Neural cell (in vitro differentiated cells): ENCODE measurements at regions not wholly inside any gene's neighbourhood (a gene's known extent, or its start where the extent isn't known, plus 50 kb on each side); places are given as distances from the start of the nearest gene placed in this dataset.

Source experiments
- H2AFZ ChIP-seq: fragments of 200-600, 300-800 bp; sonication (generic), shearing (Covaris generic); 2 replicates; pipeline ENCODE4 v1.6.0; 2014; ENCODE audit warnings: low read depth, mild to moderate bottlenecking, antibody characterized with exemption, low read length, moderate library complexity
- H3F3A ChIP-seq: fragments of 200-600 bp; shearing (Covaris generic); 2 replicates; pipeline ENCODE4 v1.6.1; 2016; ENCODE audit warnings: mild to moderate bottlenecking, moderate library complexity, mixed read lengths, antibody characterized with exemption, low read length; ENCODE audit not compliant: insufficient read depth, poor library complexity, severe bottlenecking
- H3K27ac ChIP-seq: fragments of 200-600, 300-800 bp; sonication (generic), shearing (Covaris generic); 2 replicates; pipeline ENCODE4 v1.5.1; 2014; ENCODE audit warnings: mild to moderate bottlenecking, low read length, moderate library complexity
- H3K27me3 ChIP-seq: fragments of 300-800, 200-600 bp; sonication (generic), shearing (Covaris generic); 2 replicates; pipeline ENCODE4 v1.6.0; 2014; ENCODE audit warnings: mild to moderate bottlenecking, low read depth, low read length, moderate library complexity; ENCODE audit not compliant: insufficient read depth
- H3K36me3 ChIP-seq: fragments of 300-800, 200-600 bp; sonication (generic), shearing (Covaris generic); 2 replicates; pipeline ENCODE4 v1.5.1; 2014; ENCODE audit warnings: mild to moderate bottlenecking, antibody characterized with exemption, low read length, moderate library complexity; ENCODE audit not compliant: insufficient read depth
- H3K4me2 ChIP-seq: fragments of 300-800, 200-600 bp; sonication (generic), shearing (Covaris generic); 2 replicates; pipeline ENCODE4 v1.6.0; 2014; ENCODE audit warnings: mild to moderate bottlenecking, low read length
- H3K4me3 ChIP-seq: fragments of 300-800, 200-600 bp; sonication (generic), shearing (Covaris generic); 2 replicates; pipeline ENCODE4 v1.5.1; 2014; ENCODE audit warnings: mild to moderate bottlenecking, low read length, moderate library complexity
- H3K79me2 ChIP-seq: fragments of 200-600 bp; shearing (Covaris generic); replicated peaks from 2 replicates; pipeline ENCODE4 v1.6.0; 2014; ENCODE audit warnings: mild to moderate bottlenecking, low read length, moderate library complexity; ENCODE audit not compliant: insufficient read depth
- H3K9ac ChIP-seq: fragments of 300-800, 200-600 bp; sonication (generic), shearing (Covaris generic); 2 replicates; pipeline ENCODE4 v1.6.1; 2016; ENCODE audit warnings: mild to moderate bottlenecking, low read length, mixed read lengths
- H3K9me2 ChIP-seq: fragments of 200-600 bp; shearing (Covaris generic); 2 replicates; pipeline ENCODE4 v1.6.1; 2016; ENCODE audit warnings: mild to moderate bottlenecking, low read length, mixed read lengths; ENCODE audit not compliant: insufficient read depth
- H3K9me3 ChIP-seq: fragments of 200-600, 300-800 bp; sonication (generic), shearing (Covaris generic); 2 replicates; pipeline ENCODE4 v1.6.1; 2016; ENCODE audit warnings: mild to moderate bottlenecking, mixed run types, low read length, moderate library complexity, mixed read lengths
- H4K20me1 ChIP-seq: fragments of 200-600 bp; shearing (Covaris generic); 2 replicates; pipeline ENCODE4 v1.6.1; 2016; ENCODE audit warnings: mild to moderate bottlenecking, mixed run types; ENCODE audit not compliant: insufficient read depth
- EP300 ChIP-seq: fragments of 450-650 bp; conservative IDR thresholded peaks from 2 replicates; pipeline ENCODE4 v1.6.1; 2014; ENCODE audit warnings: antibody characterized with exemption, mild to moderate bottlenecking, moderate library complexity; ENCODE audit not compliant: poor library complexity, severe bottlenecking
- EZH2 ChIP-seq: fragments of 200-600, 300-800 bp; shearing (Covaris generic), sonication (generic); IDR thresholded peaks from 2 replicates; pipeline ENCODE4 v1.6.1; 2014; ENCODE audit warnings: antibody characterized with exemption, low read length, borderline replicate concordance, mild to moderate bottlenecking; ENCODE audit not compliant: insufficient read depth, poor library complexity, severe bottlenecking
- MXI1 ChIP-seq: fragments of 450-650 bp; conservative IDR thresholded peaks from 2 replicates; pipeline ENCODE4 v1.6.1; 2014; ENCODE audit warnings: antibody characterized with exemption, mild to moderate bottlenecking; ENCODE audit not compliant: poor library complexity, severe bottlenecking
- POLR2AphosphoS5 ChIP-seq: IDR thresholded peaks from 2 replicates; pipeline ENCODE4 v1.6.1; 2012
- RAD21 ChIP-seq: fragments of 450-650 bp; conservative IDR thresholded peaks from 2 replicates; pipeline ENCODE4 v1.6.1; 2014; ENCODE audit warnings: antibody characterized with exemption, mild to moderate bottlenecking, moderate library complexity
- REST ChIP-seq: IDR thresholded peaks from 2 replicates; pipeline ENCODE4 v1.6.1; 2012; ENCODE audit warnings: borderline replicate concordance
- SMC3 ChIP-seq: fragments of 450-650 bp; conservative IDR thresholded peaks from 2 replicates; pipeline ENCODE4 v1.6.1; 2014; ENCODE audit warnings: antibody characterized with exemption, mild to moderate bottlenecking, moderate library complexity; ENCODE audit not compliant: poor library complexity
- TAF1 ChIP-seq: IDR thresholded peaks from 2 replicates; pipeline ENCODE4 v1.6.1; 2012; ENCODE audit warnings: low read depth
- TF ChIP-seq, protein P1 (sequence below): fragments of 450-650 bp; IDR thresholded peaks from 2 replicates; pipeline ENCODE4 v1.5.1; 2014; ENCODE audit warnings: antibody characterized with exemption, mild to moderate bottlenecking, moderate library complexity; ENCODE audit not compliant: poor library complexity, severe bottlenecking

- Histone ChIP-seq H3K9me2 (no peaks in the 10 kb centered on the region), H2AFZ (no peak overlapping the region)
Observed at GRCh38 chr15:29337156-29337959, 67.7 kb upstream of the NSMCE3 start.

GRCh38 chr15:29334544-29334943, 64.9 kb upstream of the NSMCE3 start:
- no peak overlapping the region for H3K4me3 ChIP-seq
- H3K27ac ChIP-seq: no peak overlapping the region
- no peak overlapping the region for H2AFZ ChIP-seq
- H3K4me2 ChIP-seq: no peak overlapping the region
- no peaks in the 10 kb centered on the region for H3K9me3 ChIP-seq
- no peak overlapping the region for H3K9ac ChIP-seq
- H3K36me3 ChIP-seq: no peaks in the 10 kb centered on the region
- no peaks in the 10 kb centered on the region for H3K9me2 ChIP-seq
- H3K27me3 ChIP-seq: no peaks in the 10 kb centered on the region
- H4K20me1 ChIP-seq: no peaks in the 10 kb centered on the region
- no peaks in the 10 kb centered on the region for H3F3A ChIP-seq
- H3K79me2 ChIP-seq: no peaks in the 10 kb centered on the region
- TF ChIP-seq EZH2 (no peak), POLR2AphosphoS5 (no peak), SMC3 (no peak), REST (no peak), MXI1 (no peak)
- TF ChIP-seq, protein P1, sequence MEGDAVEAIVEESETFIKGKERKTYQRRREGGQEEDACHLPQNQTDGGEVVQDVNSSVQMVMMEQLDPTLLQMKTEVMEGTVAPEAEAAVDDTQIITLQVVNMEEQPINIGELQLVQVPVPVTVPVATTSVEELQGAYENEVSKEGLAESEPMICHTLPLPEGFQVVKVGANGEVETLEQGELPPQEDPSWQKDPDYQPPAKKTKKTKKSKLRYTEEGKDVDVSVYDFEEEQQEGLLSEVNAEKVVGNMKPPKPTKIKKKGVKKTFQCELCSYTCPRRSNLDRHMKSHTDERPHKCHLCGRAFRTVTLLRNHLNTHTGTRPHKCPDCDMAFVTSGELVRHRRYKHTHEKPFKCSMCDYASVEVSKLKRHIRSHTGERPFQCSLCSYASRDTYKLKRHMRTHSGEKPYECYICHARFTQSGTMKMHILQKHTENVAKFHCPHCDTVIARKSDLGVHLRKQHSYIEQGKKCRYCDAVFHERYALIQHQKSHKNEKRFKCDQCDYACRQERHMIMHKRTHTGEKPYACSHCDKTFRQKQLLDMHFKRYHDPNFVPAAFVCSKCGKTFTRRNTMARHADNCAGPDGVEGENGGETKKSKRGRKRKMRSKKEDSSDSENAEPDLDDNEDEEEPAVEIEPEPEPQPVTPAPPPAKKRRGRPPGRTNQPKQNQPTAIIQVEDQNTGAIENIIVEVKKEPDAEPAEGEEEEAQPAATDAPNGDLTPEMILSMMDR: no peak

More at GRCh38 chr15:29337156-29337959, 67.7 kb upstream of the NSMCE3 start:
- Histone ChIP-seq H3K36me3 (no peaks in the 10 kb centered on the region), H3K27ac (no peak overlapping the region), H3F3A (no peaks in the 10 kb centered on the region), H3K4me2 (no peak overlapping the region), H3K4me3 (no peak overlapping the region), H3K27me3 (no peaks in the 10 kb centered on the region), H3K9me3 (no peaks in the 10 kb centered on the region), H3K79me2 (no peaks in the 10 kb centered on the region), H4K20me1 (no peaks in the 10 kb centered on the region), H3K9ac (no peak overlapping the region)
- no peak for TF ChIP-seq SMC3
- no peak for TF ChIP-seq EZH2
- TF ChIP-seq, protein P1: no peak
- no peak for TF ChIP-seq RAD21
- TF ChIP-seq TAF1: no peak
- TF ChIP-seq REST: no peak
- no peak for TF ChIP-seq POLR2AphosphoS5
- TF ChIP-seq MXI1: no peak
- TF ChIP-seq EP300: no peak
